LoVo (cell line): ENCODE measurements at regions not wholly inside any gene's neighbourhood (a gene's known extent, or its start where the extent isn't known, plus 50 kb on each side); places are given as distances from the start of the nearest gene placed in this dataset.
"Not testable (repeated sequence)": the region's sequence is repeated elsewhere in the genome, so short reads cannot be mapped to it uniquely, and the experiment has no call there.

ENCODE experiments used
- DNase-seq: peaks from one replicate; pipeline ENCODE4 v3.0.0-alpha.2; 2016; ENCODE audit warnings: low spot score

GRCh38 chr4:31187979-31188378 lies 467.8 kb downstream of the PCDH7 start:
- peak; percentile 8 for DNase-seq

GRCh38 chr4:31189938-31190337 lies 469.8 kb downstream of the PCDH7 start:
- no peak for DNase-seq

- no peak for DNase-seq
Measured at GRCh38 chr4:31190671-31191070, 470.5 kb downstream of the PCDH7 start.

GRCh38 chr4:31192341-31192740 lies 472.2 kb downstream of the PCDH7 start:
- DNase-seq = no peak

- peak; percentile 20 for DNase-seq
Measured at GRCh38 chr4:31193521-31193920, 473.4 kb downstream of the PCDH7 start.

GRCh38 chr4:31194823-31195222 lies 474.7 kb downstream of the PCDH7 start:
- DNase-seq = no peak

GRCh38 chr4:31199644-31200043 lies 479.5 kb downstream of the PCDH7 start:
- no peak for DNase-seq

GRCh38 chr4:31202054-31202453 lies 481.9 kb downstream of the PCDH7 start:
- DNase-seq = not testable (repeated sequence)

GRCh38 chr4:31204874-31205273 lies 484.7 kb downstream of the PCDH7 start:
- no peak for DNase-seq

GRCh38 chr4:31220921-31221320 lies 500.8 kb downstream of the PCDH7 start:
- no peak for DNase-seq

- no peak for DNase-seq
Measured at GRCh38 chr4:31228068-31228467, 507.9 kb downstream of the PCDH7 start.

- DNase-seq = no peak
Measured at GRCh38 chr4:31230594-31230993, 510.4 kb downstream of the PCDH7 start.

GRCh38 chr4:31234494-31234893 lies 514.3 kb downstream of the PCDH7 start:
- peak; percentile 5 for DNase-seq

- no peak for DNase-seq
Measured at GRCh38 chr4:31234901-31235300, 514.7 kb downstream of the PCDH7 start.

GRCh38 chr4:31236020-31236638 lies 516.0 kb downstream of the PCDH7 start:
- DNase-seq = no peak

- no peak for DNase-seq
Measured at GRCh38 chr4:31236639-31237173, 516.5 kb downstream of the PCDH7 start.

GRCh38 chr4:31237233-31237632 lies 517.1 kb downstream of the PCDH7 start:
- peak; percentile 33 for DNase-seq

- no peak for DNase-seq
Measured at GRCh38 chr4:31239886-31240285, 519.7 kb downstream of the PCDH7 start.

- no peak for DNase-seq
Measured at GRCh38 chr4:31241504-31242106, 521.4 kb downstream of the PCDH7 start.

GRCh38 chr4:31246856-31247255 lies 526.7 kb downstream of the PCDH7 start:
- no peak for DNase-seq

- DNase-seq = no peak
Measured at GRCh38 chr4:31259119-31259518, 539.0 kb downstream of the PCDH7 start.

GRCh38 chr4:31261632-31262031 lies 541.5 kb downstream of the PCDH7 start:
- DNase-seq = no peak

- DNase-seq = not testable (repeated sequence)
Measured at GRCh38 chr4:31266094-31266493, 545.9 kb downstream of the PCDH7 start.
